SK-N-SH (cell line): ENCODE measurements at regions not wholly inside any gene's neighbourhood (a gene's known extent, or its start where the extent isn't known, plus 50 kb on each side); places are given as distances from the start of the nearest gene placed in this dataset.

Source experiments
- CHD2 ChIP-seq: fragments of 150-350 bp; IDR thresholded peaks from 2 replicates; pipeline ENCODE4 v1.6.1; 2018; ENCODE audit warnings: low read length; ENCODE audit not compliant: partially characterized antibody
- CTCF ChIP-seq: fragments of 200-600 bp; sonication (generic); IDR thresholded peaks from 2 replicates; pipeline ENCODE4 v1.6.1; 2017; ENCODE audit warnings: antibody characterized with exemption, mild to moderate bottlenecking, moderate library complexity
- EZH2phosphoT487 ChIP-seq: fragments of 200-600 bp; sonication (generic); IDR thresholded peaks from 2 replicates; pipeline ENCODE4 v1.6.1; 2017; ENCODE audit warnings: low read depth, mixed run types, mild to moderate bottlenecking, antibody characterized with exemption, moderate library complexity, borderline replicate concordance
- JUND ChIP-seq: IDR thresholded peaks from 2 replicates; pipeline ENCODE4 v1.4.0; 2012
- MAX ChIP-seq: IDR thresholded peaks from 2 replicates; pipeline ENCODE4 v1.4.0; 2012; ENCODE audit warnings: low read depth
- MXI1 ChIP-seq: IDR thresholded peaks from 2 replicates; pipeline ENCODE4 v1.6.1; 2012; ENCODE audit warnings: mild to moderate bottlenecking, low read depth, low read length, improper control_type of control experiment
- POLR2AphosphoS5 ChIP-seq: IDR thresholded peaks from 2 replicates; pipeline ENCODE4 v1.6.1; 2012; ENCODE audit warnings: low read depth, low read length
- REST ChIP-seq: IDR thresholded peaks from 2 replicates; pipeline ENCODE4 v1.6.1; 2012; ENCODE audit warnings: mild to moderate bottlenecking, low read depth, low read length, moderate library complexity
- SMC3 ChIP-seq: IDR thresholded peaks from 2 replicates; pipeline ENCODE4 v1.6.1; 2012; ENCODE audit warnings: low read depth, low read length, improper control_type of control experiment
- TAF1 ChIP-seq: IDR thresholded peaks from 2 replicates; pipeline ENCODE4 v1.6.1; 2012; ENCODE audit warnings: low read depth, mild to moderate bottlenecking, low read length, moderate library complexity, borderline replicate concordance
- USF2 ChIP-seq: fragments of 150-350 bp; IDR thresholded peaks from 2 replicates; pipeline ENCODE4 v1.6.1; 2017; ENCODE audit warnings: antibody characterized with exemption, low read length, low read depth, borderline replicate concordance
- YY1 ChIP-seq: IDR thresholded peaks from 2 replicates; pipeline ENCODE4 v1.4.0; 2012; ENCODE audit warnings: low read depth, mild to moderate bottlenecking

GRCh38 chr7:81573128-81573527, 196.7 kb downstream of the HGF start:
- no peak for TF ChIP-seq SMC3
- no peak for TF ChIP-seq CTCF
- no peak for TF ChIP-seq JUND
- no peak for TF ChIP-seq MXI1
- TF ChIP-seq EZH2phosphoT487: no peak
- TF ChIP-seq YY1: no peak
- TF ChIP-seq MAX: no peak
- no peak for TF ChIP-seq POLR2AphosphoS5
- no peak for TF ChIP-seq REST
- TF ChIP-seq TAF1: no peak
- no peak for TF ChIP-seq CHD2
- no peak for TF ChIP-seq USF2
